ENCODE measurements at regions not wholly inside any gene's neighbourhood (a gene's known extent, or its start where the extent isn't known, plus 50 kb on each side); places are given as distances from the start of the nearest gene placed in this dataset.

DNA sequence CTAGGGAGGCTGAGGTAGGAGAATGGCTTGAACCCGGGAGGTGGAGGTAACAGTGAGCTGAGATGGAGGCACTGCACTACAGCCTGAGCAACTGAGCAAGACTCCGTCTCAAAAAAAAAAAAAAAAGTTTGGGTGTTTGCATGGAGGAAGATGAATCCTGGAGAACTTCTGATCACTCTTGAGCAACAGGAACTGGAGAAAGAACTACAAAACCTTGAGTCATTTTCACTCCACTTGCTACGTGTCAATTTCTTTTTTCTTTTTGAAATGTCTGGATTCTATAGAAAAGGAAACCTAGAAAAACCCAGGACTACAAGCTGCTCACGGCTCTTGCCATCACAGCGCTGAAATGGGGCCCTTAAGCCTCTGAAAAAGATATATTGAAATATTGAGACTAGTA, 189.6 kb upstream of the NRP1 start:
- Histone ChIP-seq H3K36me3 (no peaks in the 10 kb centered on the region), H3K9me3 (peaks cover 0 to 18% (median 3%) of the 10 kb centered on the region in 11 donors), H3K27ac (no peak overlapping the region), H3K27me3 (no peaks in the 10 kb centered on the region), H3K4me3 (no peak overlapping the region), H3K4me1 (peaks cover 0 to 14% (median 0%) of the 10 kb centered on the region in 9 donors)
- intact Hi-C loops (cut with DNase I), result no loop called here
- WGBS, 2 donors, result 95 to 97% methylated on average over 5 of the region's 5 CpGs
- ATAC-seq (no peak), DNase-seq (no peak)
- TF ChIP-seq, protein P1, sequence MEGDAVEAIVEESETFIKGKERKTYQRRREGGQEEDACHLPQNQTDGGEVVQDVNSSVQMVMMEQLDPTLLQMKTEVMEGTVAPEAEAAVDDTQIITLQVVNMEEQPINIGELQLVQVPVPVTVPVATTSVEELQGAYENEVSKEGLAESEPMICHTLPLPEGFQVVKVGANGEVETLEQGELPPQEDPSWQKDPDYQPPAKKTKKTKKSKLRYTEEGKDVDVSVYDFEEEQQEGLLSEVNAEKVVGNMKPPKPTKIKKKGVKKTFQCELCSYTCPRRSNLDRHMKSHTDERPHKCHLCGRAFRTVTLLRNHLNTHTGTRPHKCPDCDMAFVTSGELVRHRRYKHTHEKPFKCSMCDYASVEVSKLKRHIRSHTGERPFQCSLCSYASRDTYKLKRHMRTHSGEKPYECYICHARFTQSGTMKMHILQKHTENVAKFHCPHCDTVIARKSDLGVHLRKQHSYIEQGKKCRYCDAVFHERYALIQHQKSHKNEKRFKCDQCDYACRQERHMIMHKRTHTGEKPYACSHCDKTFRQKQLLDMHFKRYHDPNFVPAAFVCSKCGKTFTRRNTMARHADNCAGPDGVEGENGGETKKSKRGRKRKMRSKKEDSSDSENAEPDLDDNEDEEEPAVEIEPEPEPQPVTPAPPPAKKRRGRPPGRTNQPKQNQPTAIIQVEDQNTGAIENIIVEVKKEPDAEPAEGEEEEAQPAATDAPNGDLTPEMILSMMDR (IDR thresholded peaks at IDR 0.05), result no peak

DNA sequence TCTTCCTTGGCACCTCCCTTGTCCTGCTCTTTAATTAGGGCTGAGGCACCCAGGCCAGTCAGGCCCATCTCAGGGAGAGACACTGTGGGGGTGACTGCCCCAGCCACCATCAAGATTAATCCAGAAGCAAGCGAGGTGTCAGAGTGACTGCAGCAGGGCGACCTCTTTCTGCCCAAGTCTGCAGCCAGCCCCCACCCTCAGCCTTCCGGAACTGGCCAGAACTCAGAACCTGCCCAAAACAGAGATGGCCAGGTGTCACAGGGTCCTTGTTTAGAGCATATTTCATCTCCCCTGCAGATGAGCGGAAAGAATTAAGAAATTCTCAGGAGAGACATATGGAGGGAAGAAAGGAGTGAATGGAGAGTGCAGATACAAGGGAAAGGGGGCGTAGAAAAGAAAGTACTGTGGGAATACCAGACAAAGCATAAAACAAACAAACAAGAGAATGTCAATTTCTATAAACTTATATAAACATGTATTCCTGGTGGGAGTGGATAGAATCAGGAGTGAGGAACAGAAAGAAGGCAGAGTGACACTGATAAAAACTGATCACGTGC, 188.8 kb upstream of the NRP1 start:
- DNase-seq (no peak), ATAC-seq (no peak)
- TF ChIP-seq, protein P1 (IDR thresholded peaks at IDR 0.05), result no peak
- Histone ChIP-seq H3K9me3 (peaks cover 0 to 12% (median 3%) of the 10 kb centered on the region in 11 donors), H3K27me3 (no peaks in the 10 kb centered on the region), H3K36me3 (no peaks in the 10 kb centered on the region), H3K27ac (no peak overlapping the region), H3K4me3 (no peak overlapping the region), H3K4me1 (peaks cover 0 to 14% (median 0%) of the 10 kb centered on the region in 9 donors)
- intact Hi-C loops (cut with DNase I), result no loop called here
- WGBS, 2 donors, result 89 to 92% methylated on average over 6 of the region's 6 CpGs

DNA sequence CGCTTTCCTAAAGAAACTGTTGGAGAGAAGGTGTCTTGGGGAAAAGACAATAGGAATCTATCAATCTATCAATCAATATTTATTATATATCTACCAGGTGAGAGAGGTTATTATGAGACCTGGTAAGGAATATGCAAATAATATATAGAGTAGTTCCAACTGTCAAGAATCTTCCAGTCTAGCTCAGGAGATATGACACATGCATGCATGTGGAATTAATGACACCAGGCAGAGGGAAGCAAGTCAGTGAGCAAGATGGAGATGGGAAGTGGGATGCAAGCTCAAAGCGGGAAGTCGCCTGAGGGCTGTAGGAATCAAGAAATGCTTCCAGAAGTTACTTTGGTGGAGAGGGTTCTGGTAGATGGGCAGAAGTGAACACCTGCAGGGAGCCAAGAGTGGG, 187.4 kb upstream of the NRP1 start:
- Histone ChIP-seq H3K4me3 (no peak overlapping the region), H3K27ac (no peak overlapping the region), H3K9me3 (no peaks in the 10 kb centered on the region), H3K4me1 (peaks cover 0 to 14% (median 0%) of the 10 kb centered on the region in 9 donors), H3K27me3 (no peaks in the 10 kb centered on the region), H3K36me3 (no peaks in the 10 kb centered on the region)
- intact Hi-C loops (cut with DNase I), result no loop called here
- 95 to 97% methylated on average over 3 of the region's 3 CpGs for WGBS, 2 donors
- TF ChIP-seq, protein P1 (IDR thresholded peaks at IDR 0.05), result no peak
- DNase-seq (no peak), ATAC-seq (no peak)

DNA sequence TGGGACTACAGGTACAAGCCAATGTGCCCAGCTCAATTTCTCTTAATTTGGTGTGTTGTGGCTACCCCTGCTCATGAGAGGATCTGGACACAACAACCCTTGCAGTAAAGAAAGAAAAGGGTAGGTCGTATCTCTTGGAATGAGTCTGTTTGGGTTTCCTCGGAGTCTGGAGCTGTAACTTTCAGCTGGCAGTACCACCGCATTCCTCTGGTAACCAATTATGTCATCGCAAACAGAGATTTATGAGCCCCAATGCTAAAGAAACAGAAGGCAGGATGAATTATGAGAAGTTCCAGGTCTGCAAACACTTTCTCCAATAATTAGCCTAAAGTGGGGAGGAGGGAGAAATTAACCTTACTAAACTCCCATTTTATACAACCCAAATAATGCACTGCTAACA, 186.6 kb upstream of the NRP1 start:
- Histone ChIP-seq H3K27me3 (no peaks in the 10 kb centered on the region), H3K9me3 (no peaks in the 10 kb centered on the region), H3K27ac (no peak overlapping the region), H3K4me3 (no peak overlapping the region), H3K36me3 (no peaks in the 10 kb centered on the region), H3K4me1 (peaks cover 0 to 14% (median 0%) of the 10 kb centered on the region in 9 donors)
- DNase-seq (no peak), ATAC-seq (no peak)
- 62 to 63% methylated on average over 4 of the region's 4 CpGs for WGBS, 2 donors
- intact Hi-C loops (cut with DNase I), result no loop called here
- TF ChIP-seq, protein P1 (IDR thresholded peaks at IDR 0.05), result no peak
